ENCODE measurements at regions not wholly inside any gene's neighbourhood (a gene's known extent, or its start where the extent isn't known, plus 50 kb on each side); places are given as distances from the start of the nearest gene placed in this dataset.
A peak's percentile ranks its signal among the peaks of the same experiment; 100 is the strongest.

DNA sequence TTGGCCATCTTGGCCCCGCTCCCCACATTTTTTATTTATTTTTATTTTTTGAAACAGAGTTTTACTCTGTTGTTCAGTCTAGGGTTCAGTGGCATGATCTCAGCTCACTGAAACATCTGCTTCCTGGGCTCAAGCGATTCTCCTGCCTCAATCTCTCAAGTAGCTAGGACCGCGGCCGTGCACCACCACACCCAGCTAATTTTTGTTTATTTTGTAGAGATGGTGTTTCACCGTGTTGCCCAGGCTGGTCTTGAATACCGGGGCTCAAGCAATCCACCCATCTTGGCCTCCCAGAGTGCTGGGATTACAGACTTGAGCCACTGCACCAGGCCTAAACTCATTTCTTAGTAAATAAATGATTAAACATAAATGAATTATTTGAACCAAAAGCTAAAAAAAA lies 322.0 kb upstream of the LCORL start:
- Histone ChIP-seq H3K9me3 (no peaks in the 10 kb centered on the region), H3K36me3 (no peaks in the 10 kb centered on the region), H3K4me3 (no peak overlapping the region), H3K4me1 (no peaks in the 10 kb centered on the region), H3K27me3 (no peaks in the 10 kb centered on the region), H3K27ac (no peak overlapping the region)
- WGBS, 2 donors (ENCODE audit: low coverage in 1 of 2), result 80 to 89% methylated on average over 7 of the region's 7 CpGs
- intact Hi-C loops (cut with DNase I; ENCODE audit: low total_unique reads) (no loop called here), in situ Hi-C loops (cut with MboI; ENCODE audit: low pct_ligation_motif_present in 1 of 4, low pct_unique_long_range_greater_than_20kb in 1 of 4, low sequenced_read_pairs in 3 of 4) (no loop called here)
- TF ChIP-seq, protein P1, sequence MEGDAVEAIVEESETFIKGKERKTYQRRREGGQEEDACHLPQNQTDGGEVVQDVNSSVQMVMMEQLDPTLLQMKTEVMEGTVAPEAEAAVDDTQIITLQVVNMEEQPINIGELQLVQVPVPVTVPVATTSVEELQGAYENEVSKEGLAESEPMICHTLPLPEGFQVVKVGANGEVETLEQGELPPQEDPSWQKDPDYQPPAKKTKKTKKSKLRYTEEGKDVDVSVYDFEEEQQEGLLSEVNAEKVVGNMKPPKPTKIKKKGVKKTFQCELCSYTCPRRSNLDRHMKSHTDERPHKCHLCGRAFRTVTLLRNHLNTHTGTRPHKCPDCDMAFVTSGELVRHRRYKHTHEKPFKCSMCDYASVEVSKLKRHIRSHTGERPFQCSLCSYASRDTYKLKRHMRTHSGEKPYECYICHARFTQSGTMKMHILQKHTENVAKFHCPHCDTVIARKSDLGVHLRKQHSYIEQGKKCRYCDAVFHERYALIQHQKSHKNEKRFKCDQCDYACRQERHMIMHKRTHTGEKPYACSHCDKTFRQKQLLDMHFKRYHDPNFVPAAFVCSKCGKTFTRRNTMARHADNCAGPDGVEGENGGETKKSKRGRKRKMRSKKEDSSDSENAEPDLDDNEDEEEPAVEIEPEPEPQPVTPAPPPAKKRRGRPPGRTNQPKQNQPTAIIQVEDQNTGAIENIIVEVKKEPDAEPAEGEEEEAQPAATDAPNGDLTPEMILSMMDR (IDR thresholded peaks at IDR 0.05), result no peak
- DNase-seq, result no peak

DNA sequence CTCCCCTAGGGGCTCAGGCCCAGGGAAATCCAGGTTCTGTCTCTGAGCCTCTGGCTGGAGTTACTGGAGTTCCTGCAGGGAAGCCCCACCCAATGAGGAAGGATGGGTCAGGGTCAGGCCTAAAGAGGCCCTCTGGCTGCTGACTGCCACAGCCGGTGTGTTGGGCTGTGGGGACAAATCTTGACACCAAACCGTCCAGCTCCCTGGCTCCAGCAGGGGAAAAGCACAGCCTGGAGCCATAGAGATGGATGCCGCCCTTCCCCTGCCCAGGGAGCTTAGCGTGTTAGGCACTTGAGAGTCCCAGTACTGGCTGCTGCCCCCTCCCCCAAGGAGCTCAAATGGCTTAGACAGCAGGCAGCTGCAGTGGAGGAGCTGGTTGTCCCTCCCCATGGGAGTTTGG lies 321.3 kb upstream of the LCORL start:
- 91% methylated on average over 4 of the region's 4 CpGs; no CpG with 5 or more reads in 1 of the 2 donors for whole genome bisulfite sequencing, 2 donors (ENCODE audit: low coverage in 1 of 2)

GRCh38 chr4:18321956-18322530 lies 300.5 kb upstream of the LCORL start:
- intact Hi-C loops (cut with DNase I; ENCODE audit: low total_unique reads) (no loop called here), in situ Hi-C loops (cut with MboI; ENCODE audit: low pct_ligation_motif_present in 1 of 4, low pct_unique_long_range_greater_than_20kb in 1 of 4, low sequenced_read_pairs in 3 of 4) (no loop called here)
- Histone ChIP-seq H3K9me3 (no peaks in the 10 kb centered on the region), H3K4me3 (no peak overlapping the region), H3K27ac (no peak overlapping the region), H3K4me1 (no peaks in the 10 kb centered on the region), H3K27me3 (no peaks in the 10 kb centered on the region), H3K36me3 (no peaks in the 10 kb centered on the region)
- TF ChIP-seq EP300 (IDR thresholded peaks at IDR 0.05; ENCODE audit: low read depth), result no peak
- no peak for TF ChIP-seq POLR2A (IDR thresholded peaks at IDR 0.05)
- TF ChIP-seq, protein P1 (IDR thresholded peaks at IDR 0.05), result no peak
- no peak for TF ChIP-seq POLR2AphosphoS5 (IDR thresholded peaks at IDR 0.05)
- 50 to 71% methylated on average over 4 to 5 of the region's 5 CpGs for WGBS, 2 donors (ENCODE audit: low coverage in 1 of 2)
- no peak for DNase-seq

More for the DNA sequence above, 321.3 kb upstream of the LCORL start:
- Histone ChIP-seq H3K27me3 (no peaks in the 10 kb centered on the region), H3K27ac (no peak overlapping the region), H3K36me3 (no peaks in the 10 kb centered on the region), H3K9me3 (no peaks in the 10 kb centered on the region), H3K4me1 (no peaks in the 10 kb centered on the region), H3K4me3 (no peak overlapping the region)
- DNase-seq, result no peak
- intact Hi-C loops (cut with DNase I; ENCODE audit: low total_unique reads) (no loop called here), in situ Hi-C loops (cut with MboI; ENCODE audit: low pct_ligation_motif_present in 1 of 4, low pct_unique_long_range_greater_than_20kb in 1 of 4, low sequenced_read_pairs in 3 of 4) (no loop called here)
- TF ChIP-seq, protein P1 (IDR thresholded peaks at IDR 0.05), result no peak
- TF ChIP-seq POLR2AphosphoS5 (IDR thresholded peaks at IDR 0.05), result no peak
- no peak for TF ChIP-seq EP300 (IDR thresholded peaks at IDR 0.05; ENCODE audit: low read depth)
- no peak for TF ChIP-seq POLR2A (IDR thresholded peaks at IDR 0.05)

DNA sequence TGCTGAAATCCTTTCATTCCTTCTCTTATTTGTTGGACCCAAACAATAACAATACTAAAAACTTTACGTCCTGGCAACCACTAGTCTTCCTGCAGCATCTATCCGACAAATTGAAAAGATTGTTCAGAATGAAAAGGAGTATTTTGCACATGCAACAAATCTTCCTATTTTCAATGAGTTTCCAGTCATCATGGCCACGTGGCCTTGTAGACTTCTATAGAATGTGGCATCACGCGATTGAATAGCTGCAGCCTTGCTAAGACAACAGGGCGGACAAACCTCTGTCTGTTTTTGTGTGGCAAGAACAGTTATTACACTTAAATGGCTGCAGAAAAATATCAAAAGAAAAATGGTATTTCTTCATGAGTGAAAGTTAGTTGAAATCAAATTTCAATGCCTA lies 297.9 kb upstream of the LCORL start:
- H3K36me3 ChIP-seq, result no peaks in the 10 kb centered on the region
- no peak for DNase-seq
- peak overlapping the region in 1 of 4 donors; percentile 22 for H3K27ac ChIP-seq
- 80 to 82% methylated on average over 4 to 6 of the region's 6 CpGs for WGBS, 2 donors (ENCODE audit: low coverage in 1 of 2)
- H3K9me3 ChIP-seq, result no peaks in the 10 kb centered on the region
- no peak overlapping the region for H3K4me3 ChIP-seq
- in situ Hi-C loops (cut with MboI; ENCODE audit: low pct_ligation_motif_present in 1 of 4, low pct_unique_long_range_greater_than_20kb in 1 of 4, low sequenced_read_pairs in 3 of 4), result no loop called here
- TF ChIP-seq, protein P1 (IDR thresholded peaks at IDR 0.05), result no peak
- TF ChIP-seq POLR2A (IDR thresholded peaks at IDR 0.05), result no peak
- no peak for TF ChIP-seq EP300 (IDR thresholded peaks at IDR 0.05; ENCODE audit: low read depth)
- TF ChIP-seq POLR2AphosphoS5 (IDR thresholded peaks at IDR 0.05), result no peak
- no peaks in the 10 kb centered on the region for H3K27me3 ChIP-seq
- intact Hi-C loops (cut with DNase I; ENCODE audit: low total_unique reads), result no loop called here
- no peaks in the 10 kb centered on the region for H3K4me1 ChIP-seq

Data from transverse colon (tissue), 4 donors.